Liver (tissue), 8 donors: ENCODE measurements at regions not wholly inside any gene's neighbourhood (a gene's known extent, or its start where the extent isn't known, plus 50 kb on each side); places are given as distances from the start of the nearest gene placed in this dataset.

Source experiments
- DNase-seq: peaks from one replicate; pipeline ENCODE4 v3.0.0-alpha.2; 2017; ENCODE audit warnings: low spot score
- H3K27ac ChIP-seq, 2 donors: one replicate each; pipeline ENCODE4 v1.7.0; 2013; ENCODE audit warnings: inconsistent platforms in 2 of 2, low read length in 2 of 2, control low read depth in 1 of 2, low read depth in 1 of 2, mild to moderate bottlenecking in 1 of 2
- H3K27me3 ChIP-seq, 4 donors: one replicate each; pipeline versions ENCODE4 v1.6.1 to v1.7.0; 2013; ENCODE audit warnings: low read length in 3 of 4, inconsistent platforms in 1 of 4, mild to moderate bottlenecking in 1 of 4, moderate library complexity in 1 of 4; ENCODE audit not compliant: control insufficient read depth in 4 of 4, insufficient read depth in 4 of 4
- H3K36me3 ChIP-seq, 4 donors: one replicate each; pipeline versions ENCODE4 v1.6.1 to v1.7.0; 2013; ENCODE audit warnings: low read length in 3 of 4, mild to moderate bottlenecking in 3 of 4, low read depth in 1 of 4, moderate library complexity in 1 of 4; ENCODE audit not compliant: control insufficient read depth in 4 of 4, insufficient read depth in 3 of 4
- H3K4me1 ChIP-seq, 4 donors: one replicate each; pipeline versions ENCODE4 v1.6.1 to v1.7.0; 2013; ENCODE audit warnings: low read length in 3 of 4, mild to moderate bottlenecking in 3 of 4, moderate library complexity in 1 of 4; ENCODE audit not compliant: control insufficient read depth in 4 of 4, insufficient read depth in 4 of 4
- H3K4me3 ChIP-seq, 3 donors: one replicate each; pipeline versions ENCODE4 v1.6.1 to v1.7.0; 2013; ENCODE audit warnings: low read length in 3 of 3, control low read depth in 1 of 3, low read depth in 1 of 3, mild to moderate bottlenecking in 1 of 3
- H3K9ac ChIP-seq, 2 donors: one replicate each; pipeline ENCODE4 v1.7.0; 2013; ENCODE audit warnings: low read length in 2 of 2, mild to moderate bottlenecking in 2 of 2, moderate library complexity in 2 of 2, control low read depth in 1 of 2, low read depth in 1 of 2
- H3K9me3 ChIP-seq, 4 donors: one replicate each; pipeline versions ENCODE4 v1.6.1 to v1.7.0; 2013; ENCODE audit warnings: low read length in 3 of 4; ENCODE audit not compliant: control insufficient read depth in 4 of 4
- EGR1 ChIP-seq, 2 donors: IDR thresholded peaks; 2 replicates each; pipeline ENCODE4 v1.6.1; 2016 to 2018; ENCODE audit warnings: antibody characterized with exemption in 2 of 2, low read depth in 2 of 2
- FOXA1 ChIP-seq: IDR thresholded peaks from 2 replicates; pipeline ENCODE4 v1.6.1; 2016; ENCODE audit warnings: antibody characterized with exemption
- FOXA2 ChIP-seq: IDR thresholded peaks from 2 replicates; pipeline ENCODE4 v1.6.1; 2016; ENCODE audit warnings: antibody characterized with exemption
- GABPA ChIP-seq, 2 donors: IDR thresholded peaks in 1 of 2; conservative IDR thresholded peaks in 1 of 2; 2 replicates each; pipeline ENCODE4 v1.6.1; 2016; ENCODE audit warnings: antibody characterized with exemption in 2 of 2, mild to moderate bottlenecking in 1 of 2, moderate library complexity in 1 of 2
- HNF4A ChIP-seq, 2 donors: conservative IDR thresholded peaks; 2 replicates each; pipeline ENCODE4 v1.6.1; 2016; ENCODE audit warnings: antibody characterized with exemption in 2 of 2, mild to moderate bottlenecking in 2 of 2
- HNF4G ChIP-seq: IDR thresholded peaks from 2 replicates; pipeline ENCODE4 v1.6.1; 2016; ENCODE audit warnings: antibody characterized with exemption
- JUND ChIP-seq, 2 donors: IDR thresholded peaks; 2 replicates each; pipeline ENCODE4 v1.6.1; 2016; ENCODE audit warnings: antibody characterized with exemption in 2 of 2
- NR2F2 ChIP-seq: IDR thresholded peaks from 2 replicates; pipeline ENCODE4 v1.6.1; 2016; ENCODE audit warnings: antibody characterized with exemption
- RAD21 ChIP-seq, 2 donors: IDR thresholded peaks; 2 replicates each; pipeline ENCODE4 v1.6.1; 2016; ENCODE audit warnings: antibody characterized with exemption in 2 of 2, mild to moderate bottlenecking in 2 of 2
- RXRA ChIP-seq, 2 donors: IDR thresholded peaks; 2 replicates each; pipeline ENCODE4 v1.6.1; 2017 to 2018; ENCODE audit warnings: antibody characterized with exemption in 2 of 2, mild to moderate bottlenecking in 1 of 2
- SP1 ChIP-seq: IDR thresholded peaks from 2 replicates; pipeline ENCODE4 v1.6.1; 2018; ENCODE audit warnings: antibody characterized with exemption, mild to moderate bottlenecking
- TAF1 ChIP-seq: conservative IDR thresholded peaks from 2 replicates; pipeline ENCODE4 v1.6.1; 2016; ENCODE audit warnings: antibody characterized with exemption, mild to moderate bottlenecking
- YY1 ChIP-seq: IDR thresholded peaks from 2 replicates; pipeline ENCODE4 v1.6.1; 2016; ENCODE audit warnings: antibody characterized with exemption, mild to moderate bottlenecking
- WGBS: extraction: QIAGEN DNeasy Blood & Tissue Kit; methylation state at CpG from one replicate; pipeline ENCODE4 v1.1.7; 2013; 5-methylcytosine and 5-hydroxymethylcytosine counted together
- TF ChIP-seq, protein P1 (sequence below): IDR thresholded peaks from 2 replicates; pipeline ENCODE4 v1.6.1; 2016; ENCODE audit warnings: antibody characterized with exemption
- TF ChIP-seq, protein P2 (sequence below): IDR thresholded peaks from 2 replicates; pipeline ENCODE4 v1.6.1; 2016; ENCODE audit warnings: antibody characterized with exemption
- TF ChIP-seq, protein P3 (sequence below): fragments of 150-350 bp; IDR thresholded peaks from 2 replicates; pipeline ENCODE4 v1.5.1; 2017; ENCODE audit warnings: improper control_type of control experiment, low read depth, low read length; ENCODE audit not compliant: missing input control
- TF ChIP-seq, protein P4 (sequence below): IDR thresholded peaks from 2 replicates; pipeline ENCODE4 v1.6.1; 2016; ENCODE audit warnings: antibody characterized with exemption
- TF ChIP-seq, protein P5 (sequence below): IDR thresholded peaks from 2 replicates; pipeline ENCODE4 v1.6.1; 2016; ENCODE audit warnings: antibody characterized with exemption, mild to moderate bottlenecking
- donor health status: healthy.
- donor health status: healthy.
- donor health status: healthy.
- donor health status: healthy.
- donor health status: healthy.

DNA sequence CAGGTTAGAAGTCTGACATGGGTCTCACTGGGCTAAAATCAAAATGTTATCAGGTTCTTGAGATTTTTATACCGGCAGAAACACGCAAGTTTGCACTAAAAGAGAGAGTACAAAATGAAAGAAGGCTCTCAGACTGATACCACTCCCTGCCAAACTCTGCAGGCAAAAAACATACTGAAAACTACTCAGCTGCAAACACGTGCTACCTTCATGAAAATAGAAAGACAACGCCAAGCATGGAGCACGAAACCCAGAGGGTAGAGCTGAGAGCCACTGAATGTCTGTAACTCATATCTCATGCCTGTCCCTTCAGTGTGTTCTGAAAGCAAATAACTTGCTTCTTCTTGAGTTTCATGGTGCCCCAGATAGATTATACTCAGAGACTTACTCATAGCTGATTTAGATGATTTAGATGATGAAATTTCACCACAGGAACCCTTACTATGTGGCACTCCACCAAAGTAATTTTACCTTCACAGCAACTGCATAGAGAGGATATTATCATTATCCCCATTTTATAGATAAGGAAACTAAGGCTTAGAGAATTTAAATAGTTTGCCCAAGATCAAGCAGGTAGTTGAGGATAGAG is 313.0 kb upstream of the SLC39A10 start:
- Histone ChIP-seq H3K9ac (no peak overlapping the region), H3K4me3 (no peak overlapping the region), H3K9me3 (no peaks in the 10 kb centered on the region), H3K4me1 (no peaks in the 10 kb centered on the region), H3K36me3 (no peaks in the 10 kb centered on the region), H3K27me3 (no peaks in the 10 kb centered on the region), H3K27ac (no peak overlapping the region)
- DNase-seq: no peak
- TF ChIP-seq, protein P1, sequence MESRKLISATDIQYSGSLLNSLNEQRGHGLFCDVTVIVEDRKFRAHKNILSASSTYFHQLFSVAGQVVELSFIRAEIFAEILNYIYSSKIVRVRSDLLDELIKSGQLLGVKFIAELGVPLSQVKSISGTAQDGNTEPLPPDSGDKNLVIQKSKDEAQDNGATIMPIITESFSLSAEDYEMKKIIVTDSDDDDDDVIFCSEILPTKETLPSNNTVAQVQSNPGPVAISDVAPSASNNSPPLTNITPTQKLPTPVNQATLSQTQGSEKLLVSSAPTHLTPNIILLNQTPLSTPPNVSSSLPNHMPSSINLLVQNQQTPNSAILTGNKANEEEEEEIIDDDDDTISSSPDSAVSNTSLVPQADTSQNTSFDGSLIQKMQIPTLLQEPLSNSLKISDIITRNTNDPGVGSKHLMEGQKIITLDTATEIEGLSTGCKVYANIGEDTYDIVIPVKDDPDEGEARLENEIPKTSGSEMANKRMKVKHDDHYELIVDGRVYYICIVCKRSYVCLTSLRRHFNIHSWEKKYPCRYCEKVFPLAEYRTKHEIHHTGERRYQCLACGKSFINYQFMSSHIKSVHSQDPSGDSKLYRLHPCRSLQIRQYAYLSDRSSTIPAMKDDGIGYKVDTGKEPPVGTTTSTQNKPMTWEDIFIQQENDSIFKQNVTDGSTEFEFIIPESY: no peak
- TF ChIP-seq GABPA (IDR thresholded peaks at IDR 0.05 in 1 of 2, conservative IDR thresholded peaks at IDR 0.05 in 1 of 2): no peak
- no peak for TF ChIP-seq SP1
- TF ChIP-seq NR2F2: no peak
- 66% methylated on average over 5 of the region's 5 CpGs for WGBS

DNA sequence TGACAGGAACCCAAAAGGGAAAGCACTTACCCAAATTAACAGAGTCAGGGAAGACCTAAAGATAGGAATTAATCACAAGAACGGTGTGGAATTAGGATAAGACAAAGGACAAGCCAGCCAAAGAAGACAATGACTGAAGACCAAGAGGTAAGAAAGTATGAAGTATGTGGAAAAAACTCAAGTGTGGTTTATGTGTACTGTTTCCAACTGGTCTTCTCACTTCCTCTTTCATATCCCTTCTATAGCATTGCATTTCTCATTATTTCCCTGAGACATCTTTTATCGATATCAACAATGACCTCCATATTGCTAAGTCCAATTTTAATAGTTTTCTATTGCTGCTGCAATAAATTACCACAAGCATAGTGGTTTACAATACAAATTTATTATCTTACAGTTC is 313.5 kb upstream of the SLC39A10 start:
- 87% methylated on average over 2 of the region's 2 CpGs for WGBS
- TF ChIP-seq RAD21 (IDR thresholded peaks at IDR 0.05) (no peak), HNF4G (no peak), SP1 (no peak), TAF1 (no peak), RXRA (IDR thresholded peaks at IDR 0.05) (no peak), GABPA (IDR thresholded peaks at IDR 0.05 in 1 of 2, conservative IDR thresholded peaks at IDR 0.05 in 1 of 2) (no peak), YY1 (no peak), FOXA1 (no peak), NR2F2 (no peak), HNF4A (conservative IDR thresholded peaks at IDR 0.05) (no peak), JUND (IDR thresholded peaks at IDR 0.05) (no peak), EGR1 (IDR thresholded peaks at IDR 0.05; ENCODE audit: low read depth in 2 of 2) (no peak), FOXA2 (no peak)
- TF ChIP-seq, protein P2, sequence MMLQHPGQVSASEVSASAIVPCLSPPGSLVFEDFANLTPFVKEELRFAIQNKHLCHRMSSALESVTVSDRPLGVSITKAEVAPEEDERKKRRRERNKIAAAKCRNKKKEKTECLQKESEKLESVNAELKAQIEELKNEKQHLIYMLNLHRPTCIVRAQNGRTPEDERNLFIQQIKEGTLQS: no peak
- TF ChIP-seq, protein P1: no peak
- TF ChIP-seq, protein P3, sequence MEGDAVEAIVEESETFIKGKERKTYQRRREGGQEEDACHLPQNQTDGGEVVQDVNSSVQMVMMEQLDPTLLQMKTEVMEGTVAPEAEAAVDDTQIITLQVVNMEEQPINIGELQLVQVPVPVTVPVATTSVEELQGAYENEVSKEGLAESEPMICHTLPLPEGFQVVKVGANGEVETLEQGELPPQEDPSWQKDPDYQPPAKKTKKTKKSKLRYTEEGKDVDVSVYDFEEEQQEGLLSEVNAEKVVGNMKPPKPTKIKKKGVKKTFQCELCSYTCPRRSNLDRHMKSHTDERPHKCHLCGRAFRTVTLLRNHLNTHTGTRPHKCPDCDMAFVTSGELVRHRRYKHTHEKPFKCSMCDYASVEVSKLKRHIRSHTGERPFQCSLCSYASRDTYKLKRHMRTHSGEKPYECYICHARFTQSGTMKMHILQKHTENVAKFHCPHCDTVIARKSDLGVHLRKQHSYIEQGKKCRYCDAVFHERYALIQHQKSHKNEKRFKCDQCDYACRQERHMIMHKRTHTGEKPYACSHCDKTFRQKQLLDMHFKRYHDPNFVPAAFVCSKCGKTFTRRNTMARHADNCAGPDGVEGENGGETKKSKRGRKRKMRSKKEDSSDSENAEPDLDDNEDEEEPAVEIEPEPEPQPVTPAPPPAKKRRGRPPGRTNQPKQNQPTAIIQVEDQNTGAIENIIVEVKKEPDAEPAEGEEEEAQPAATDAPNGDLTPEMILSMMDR: no peak
- TF ChIP-seq, protein P4, sequence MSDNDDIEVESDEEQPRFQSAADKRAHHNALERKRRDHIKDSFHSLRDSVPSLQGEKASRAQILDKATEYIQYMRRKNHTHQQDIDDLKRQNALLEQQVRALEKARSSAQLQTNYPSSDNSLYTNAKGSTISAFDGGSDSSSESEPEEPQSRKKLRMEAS: no peak
- TF ChIP-seq, protein P5, sequence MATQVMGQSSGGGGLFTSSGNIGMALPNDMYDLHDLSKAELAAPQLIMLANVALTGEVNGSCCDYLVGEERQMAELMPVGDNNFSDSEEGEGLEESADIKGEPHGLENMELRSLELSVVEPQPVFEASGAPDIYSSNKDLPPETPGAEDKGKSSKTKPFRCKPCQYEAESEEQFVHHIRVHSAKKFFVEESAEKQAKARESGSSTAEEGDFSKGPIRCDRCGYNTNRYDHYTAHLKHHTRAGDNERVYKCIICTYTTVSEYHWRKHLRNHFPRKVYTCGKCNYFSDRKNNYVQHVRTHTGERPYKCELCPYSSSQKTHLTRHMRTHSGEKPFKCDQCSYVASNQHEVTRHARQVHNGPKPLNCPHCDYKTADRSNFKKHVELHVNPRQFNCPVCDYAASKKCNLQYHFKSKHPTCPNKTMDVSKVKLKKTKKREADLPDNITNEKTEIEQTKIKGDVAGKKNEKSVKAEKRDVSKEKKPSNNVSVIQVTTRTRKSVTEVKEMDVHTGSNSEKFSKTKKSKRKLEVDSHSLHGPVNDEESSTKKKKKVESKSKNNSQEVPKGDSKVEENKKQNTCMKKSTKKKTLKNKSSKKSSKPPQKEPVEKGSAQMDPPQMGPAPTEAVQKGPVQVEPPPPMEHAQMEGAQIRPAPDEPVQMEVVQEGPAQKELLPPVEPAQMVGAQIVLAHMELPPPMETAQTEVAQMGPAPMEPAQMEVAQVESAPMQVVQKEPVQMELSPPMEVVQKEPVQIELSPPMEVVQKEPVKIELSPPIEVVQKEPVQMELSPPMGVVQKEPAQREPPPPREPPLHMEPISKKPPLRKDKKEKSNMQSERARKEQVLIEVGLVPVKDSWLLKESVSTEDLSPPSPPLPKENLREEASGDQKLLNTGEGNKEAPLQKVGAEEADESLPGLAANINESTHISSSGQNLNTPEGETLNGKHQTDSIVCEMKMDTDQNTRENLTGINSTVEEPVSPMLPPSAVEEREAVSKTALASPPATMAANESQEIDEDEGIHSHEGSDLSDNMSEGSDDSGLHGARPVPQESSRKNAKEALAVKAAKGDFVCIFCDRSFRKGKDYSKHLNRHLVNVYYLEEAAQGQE: no peak
- Histone ChIP-seq H3K9me3 (no peaks in the 10 kb centered on the region), H3K4me1 (no peaks in the 10 kb centered on the region), H3K36me3 (no peaks in the 10 kb centered on the region), H3K9ac (no peak overlapping the region), H3K27ac (no peak overlapping the region), H3K27me3 (no peaks in the 10 kb centered on the region), H3K4me3 (no peak overlapping the region)
- DNase-seq: no peak
